Upper lobe of left lung (tissue), 6 donors: ENCODE measurements at regions not wholly inside any gene's neighbourhood (a gene's known extent, or its start where the extent isn't known, plus 50 kb on each side); places are given as distances from the start of the nearest gene placed in this dataset.
A peak's percentile ranks its signal among the peaks of the same experiment; 100 is the strongest.

ENCODE experiments used
- ATAC-seq, 2 donors: fragments of 200-7000 bp; cut with Tn5 transposase; one replicate each; pipeline ENCODE4 v1.9.1; 2022; ENCODE audit warnings: mild to moderate bottlenecking in 2 of 2, moderate library complexity in 2 of 2; ENCODE audit not compliant: low FRiP score in 2 of 2
- DNase-seq, 2 donors: peaks; one replicate each; pipeline ENCODE4 v3.0.0-alpha.2; 2019 to 2020
- H3K27ac ChIP-seq, 4 donors: fragments of 200-600 bp; sonication (generic); one replicate each; pipeline ENCODE4 v1.5.1; 2016 to 2019
- H3K27me3 ChIP-seq, 4 donors: fragments of 200-600 bp; sonication (generic); one replicate each; pipeline ENCODE4 v1.5.1; 2017 to 2019
- H3K36me3 ChIP-seq, 4 donors: fragments of 200-600 bp; sonication (generic); one replicate each; pipeline ENCODE4 v1.5.1; 2016 to 2019
- H3K4me1 ChIP-seq, 4 donors: fragments of 200-600 bp; sonication (generic); one replicate each; pipeline ENCODE4 v1.5.1; 2018 to 2019
- H3K4me3 ChIP-seq, 4 donors: fragments of 200-600 bp; sonication (generic); one replicate each; pipeline ENCODE4 v1.5.1; 2017 to 2019; ENCODE audit warnings: mild to moderate bottlenecking in 2 of 4, moderate library complexity in 1 of 4
- H3K9me3 ChIP-seq, 4 donors: fragments of 200-600 bp; sonication (generic); one replicate each; pipeline ENCODE4 v1.5.1; 2018 to 2019
- EP300 ChIP-seq, 4 donors: sonication (generic); formaldehyde crosslinking; IDR thresholded peaks; one replicate each; pipeline ENCODE4 v1.5.1; 2017; ENCODE audit warnings: antibody characterized with exemption in 4 of 4, control low read depth in 2 of 4
- POLR2A ChIP-seq, 4 donors: fragments of 450-650 bp; IDR thresholded peaks; one replicate each; pipeline ENCODE4 v1.5.1; 2016 to 2017; ENCODE audit warnings: antibody characterized with exemption in 4 of 4, mild to moderate bottlenecking in 2 of 4
- POLR2AphosphoS5 ChIP-seq, 2 donors: sonication (generic); formaldehyde crosslinking; IDR thresholded peaks; one replicate each; pipeline ENCODE4 v1.5.1; 2017; ENCODE audit warnings: antibody characterized with exemption in 2 of 2
- WGBS, 2 donors: methylation state at CpG; one replicate each; pipeline ENCODE4 v1.1.5; 2017 to 2018; 5-methylcytosine and 5-hydroxymethylcytosine counted together
- TF ChIP-seq, protein P1 (sequence below), 6 experiments: fragments of 450-650 bp in 4 of 6; fragments of 200-600 bp in 2 of 6; sonication (generic) in 2 of 6; IDR thresholded peaks; one replicate each; pipeline ENCODE4 v1.5.1; 2016 to 2019; ENCODE audit warnings: antibody characterized with exemption in 6 of 6
- donor health status: DM: no; HTN: no; CAD: no; lungs with moderate emphysema.
- donor health status: DM: no; HTN: yes; CAD: no; lungs with severe emphysema.

DNA sequence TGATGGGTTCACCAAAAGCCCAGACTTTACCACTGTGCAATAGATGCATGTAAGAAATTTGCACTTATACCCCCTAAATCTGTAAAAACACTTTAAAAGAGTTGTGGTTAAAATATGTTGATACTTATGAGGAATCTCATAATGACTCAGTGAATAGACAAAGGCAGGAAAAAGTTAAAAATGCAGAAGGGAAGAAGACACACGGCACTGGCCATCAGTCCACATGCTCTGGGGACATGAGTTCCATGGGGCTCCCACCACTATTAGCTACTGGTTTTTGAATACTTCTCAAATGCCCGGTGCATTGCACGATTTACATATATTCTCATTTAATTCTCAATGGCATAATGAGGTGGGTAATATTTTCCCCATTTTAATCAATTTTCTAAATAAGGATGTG lies 59.3 kb upstream of the BLID start:
- Histone ChIP-seq H3K4me3 (no peak overlapping the region), H3K36me3 (no peaks in the 10 kb centered on the region), H3K27ac (no peak overlapping the region), H3K27me3 (no peaks in the 10 kb centered on the region), H3K9me3 (no peaks in the 10 kb centered on the region), H3K4me1 (peaks cover 0 to 5% (median 2%) of the 10 kb centered on the region in 4 donors)
- TF ChIP-seq POLR2A (IDR thresholded peaks at IDR 0.05) (no peak), EP300 (IDR thresholded peaks at IDR 0.05) (no peak), POLR2AphosphoS5 (IDR thresholded peaks at IDR 0.05) (no peak)
- TF ChIP-seq, protein P1, sequence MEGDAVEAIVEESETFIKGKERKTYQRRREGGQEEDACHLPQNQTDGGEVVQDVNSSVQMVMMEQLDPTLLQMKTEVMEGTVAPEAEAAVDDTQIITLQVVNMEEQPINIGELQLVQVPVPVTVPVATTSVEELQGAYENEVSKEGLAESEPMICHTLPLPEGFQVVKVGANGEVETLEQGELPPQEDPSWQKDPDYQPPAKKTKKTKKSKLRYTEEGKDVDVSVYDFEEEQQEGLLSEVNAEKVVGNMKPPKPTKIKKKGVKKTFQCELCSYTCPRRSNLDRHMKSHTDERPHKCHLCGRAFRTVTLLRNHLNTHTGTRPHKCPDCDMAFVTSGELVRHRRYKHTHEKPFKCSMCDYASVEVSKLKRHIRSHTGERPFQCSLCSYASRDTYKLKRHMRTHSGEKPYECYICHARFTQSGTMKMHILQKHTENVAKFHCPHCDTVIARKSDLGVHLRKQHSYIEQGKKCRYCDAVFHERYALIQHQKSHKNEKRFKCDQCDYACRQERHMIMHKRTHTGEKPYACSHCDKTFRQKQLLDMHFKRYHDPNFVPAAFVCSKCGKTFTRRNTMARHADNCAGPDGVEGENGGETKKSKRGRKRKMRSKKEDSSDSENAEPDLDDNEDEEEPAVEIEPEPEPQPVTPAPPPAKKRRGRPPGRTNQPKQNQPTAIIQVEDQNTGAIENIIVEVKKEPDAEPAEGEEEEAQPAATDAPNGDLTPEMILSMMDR (IDR thresholded peaks at IDR 0.05): no peak
- ATAC-seq (no peak), DNase-seq (no peak)
- WGBS, 2 donors: 87 to 92% methylated on average over 3 of the region's 3 CpGs

DNA sequence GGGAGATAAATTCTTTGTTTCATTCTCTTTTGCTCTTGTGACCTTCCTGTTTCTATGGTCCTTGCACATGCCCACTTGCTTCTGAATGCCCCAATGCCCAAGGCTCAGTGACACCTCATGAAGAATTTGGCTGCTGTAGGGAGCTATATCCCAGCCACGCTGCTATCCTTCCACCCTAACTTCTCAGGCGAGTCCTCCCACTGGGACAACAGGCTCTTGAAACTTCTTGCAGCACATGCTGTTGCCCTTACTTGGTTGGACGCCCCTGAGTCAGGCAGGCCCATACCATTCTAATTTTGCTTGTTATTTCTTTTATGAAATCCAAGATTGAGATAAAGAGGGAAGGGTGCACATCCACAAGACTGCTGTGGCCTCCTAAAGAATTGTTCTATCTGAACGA lies 57.6 kb upstream of the BLID start:
- no peaks in the 10 kb centered on the region for H3K36me3 ChIP-seq
- H3K4me3 ChIP-seq: no peak overlapping the region
- peak overlapping the region in 2 of 4 donors; percentile 5 to 23 for H3K27ac ChIP-seq
- peaks cover 0 to 5% (median 2%) of the 10 kb centered on the region in 4 donors for H3K4me1 ChIP-seq
- no peaks in the 10 kb centered on the region for H3K9me3 ChIP-seq
- no peaks in the 10 kb centered on the region for H3K27me3 ChIP-seq
- DNase-seq (no peak), ATAC-seq (peak in 1 of 2 donors; percentile 20)
- no peak for TF ChIP-seq EP300 (IDR thresholded peaks at IDR 0.05)
- TF ChIP-seq POLR2AphosphoS5 (IDR thresholded peaks at IDR 0.05): no peak
- no peak for TF ChIP-seq POLR2A (IDR thresholded peaks at IDR 0.05)
- TF ChIP-seq, protein P1 (IDR thresholded peaks at IDR 0.05): no peak
- WGBS, 2 donors: 75 to 79% methylated on average over 4 of the region's 4 CpGs

GRCh38 chr11:122173074-122173450 lies 57.0 kb upstream of the BLID start:
- Histone ChIP-seq H3K27me3 (no peaks in the 10 kb centered on the region), H3K27ac (peak overlapping the region in 2 of 4 donors; percentile 5 to 23), H3K36me3 (no peaks in the 10 kb centered on the region), H3K4me1 (peaks cover 0 to 5% (median 2%) of the 10 kb centered on the region in 4 donors), H3K4me3 (no peak overlapping the region), H3K9me3 (no peaks in the 10 kb centered on the region)
- no peak for DNase-seq
- TF ChIP-seq POLR2AphosphoS5 (IDR thresholded peaks at IDR 0.05): no peak
- TF ChIP-seq POLR2A (IDR thresholded peaks at IDR 0.05): no peak
- TF ChIP-seq, protein P1 (IDR thresholded peaks at IDR 0.05): no peak
- no peak for TF ChIP-seq EP300 (IDR thresholded peaks at IDR 0.05)
- WGBS, 2 donors: 74 to 81% methylated on average over 1 of the region's 1 CpG
- ATAC-seq: no peak

DNA sequence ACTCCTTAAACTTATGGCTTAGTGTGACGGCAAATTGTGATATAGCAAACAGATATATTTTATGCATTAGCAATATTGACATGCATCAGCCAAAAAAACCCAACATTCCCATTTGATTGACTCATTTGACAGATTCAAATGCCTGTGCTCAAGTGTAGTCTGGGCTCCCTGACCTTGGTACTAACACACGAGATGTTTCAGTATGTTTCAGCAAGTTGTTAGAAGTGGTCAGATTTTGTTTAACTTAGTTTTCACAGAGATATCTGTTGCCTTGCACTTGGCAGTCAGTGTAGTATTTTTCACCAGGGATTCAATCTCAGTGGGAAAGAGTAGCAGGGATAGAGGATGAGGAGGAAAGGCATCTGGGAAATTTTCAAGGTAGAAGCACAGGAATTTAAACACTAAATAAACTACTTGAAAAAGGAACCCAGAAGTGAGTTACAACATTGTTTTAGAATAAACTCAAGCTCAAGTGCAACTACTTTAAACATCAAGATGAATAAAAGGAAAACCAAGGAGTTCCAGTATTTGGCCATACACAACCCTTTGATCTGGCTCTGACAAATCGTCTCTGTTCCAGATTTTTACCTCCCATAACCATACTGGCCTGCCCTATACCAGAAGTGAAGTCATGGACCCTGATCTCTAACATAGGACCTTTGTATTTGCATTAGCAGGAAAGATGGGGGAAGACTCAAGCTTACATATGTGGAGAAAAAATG lies 56.5 kb upstream of the BLID start:
- 58 to 62% methylated on average over 3 of the region's 3 CpGs for WGBS, 2 donors
- H3K4me3 ChIP-seq: no peak overlapping the region
- peak overlapping the region in 1 of 4 donors; percentile 5 for H3K27ac ChIP-seq
- peaks cover 0 to 5% (median 2%) of the 10 kb centered on the region in 4 donors for H3K4me1 ChIP-seq
- TF ChIP-seq POLR2A (IDR thresholded peaks at IDR 0.05) (no peak), POLR2AphosphoS5 (IDR thresholded peaks at IDR 0.05) (no peak), EP300 (IDR thresholded peaks at IDR 0.05) (no peak)
- TF ChIP-seq, protein P1 (IDR thresholded peaks at IDR 0.05): no peak
- DNase-seq: no peak
- peak in 1 of 2 donors; percentile 32 for ATAC-seq
- H3K27me3 ChIP-seq: no peaks in the 10 kb centered on the region
- no peaks in the 10 kb centered on the region for H3K9me3 ChIP-seq
- H3K36me3 ChIP-seq: no peaks in the 10 kb centered on the region
